GM19240 (cell line): ENCODE measurements at regions not wholly inside any gene's neighbourhood (a gene's known extent, or its start where the extent isn't known, plus 50 kb on each side); places are given as distances from the start of the nearest gene placed in this dataset.

ENCODE experiments used
- DNase-seq: peaks from one replicate; pipeline ENCODE4 v3.0.0; 2011; ENCODE audit warnings: low spot score; ENCODE audit not compliant: insufficient read length

DNA sequence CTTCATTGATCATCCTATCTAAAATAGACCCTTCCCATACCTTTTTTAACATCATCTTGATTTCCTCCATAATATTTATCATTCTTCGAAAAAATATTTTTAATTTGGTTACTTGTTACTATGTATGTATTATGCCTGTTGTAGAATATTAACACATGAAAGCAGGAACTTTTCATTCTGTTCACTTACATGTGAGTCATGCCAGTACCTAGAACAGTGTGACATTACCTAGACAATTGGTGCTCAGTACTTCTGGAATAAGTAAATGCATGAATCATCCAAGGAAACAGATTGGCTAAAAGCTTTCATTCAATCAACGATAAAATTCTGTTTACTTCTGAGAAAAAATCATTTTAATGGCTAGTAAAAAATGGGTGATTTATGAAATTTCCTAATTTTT, 76.4 kb downstream of the CXXC4 start:
- no peak for DNase-seq

GRCh38 chr4:104417357-104417882, 77.3 kb downstream of the CXXC4 start:
- DNase-seq: no peak

- DNase-seq: no peak
Measured at GRCh38 chr4:104416725-104417356, 77.9 kb downstream of the CXXC4 start.

- DNase-seq: no peak
Measured at GRCh38 chr4:104413487-104413886, 81.2 kb downstream of the CXXC4 start.

GRCh38 chr4:104412344-104412743, 82.3 kb downstream of the CXXC4 start:
- DNase-seq: no peak

GRCh38 chr4:104411502-104411901, 83.2 kb downstream of the CXXC4 start:
- no peak for DNase-seq

GRCh38 chr4:104408878-104409277, 85.8 kb downstream of the CXXC4 start:
- DNase-seq: no peak

- no peak for DNase-seq
Measured at GRCh38 chr4:104404361-104404760, 90.3 kb downstream of the CXXC4 start.

DNA sequence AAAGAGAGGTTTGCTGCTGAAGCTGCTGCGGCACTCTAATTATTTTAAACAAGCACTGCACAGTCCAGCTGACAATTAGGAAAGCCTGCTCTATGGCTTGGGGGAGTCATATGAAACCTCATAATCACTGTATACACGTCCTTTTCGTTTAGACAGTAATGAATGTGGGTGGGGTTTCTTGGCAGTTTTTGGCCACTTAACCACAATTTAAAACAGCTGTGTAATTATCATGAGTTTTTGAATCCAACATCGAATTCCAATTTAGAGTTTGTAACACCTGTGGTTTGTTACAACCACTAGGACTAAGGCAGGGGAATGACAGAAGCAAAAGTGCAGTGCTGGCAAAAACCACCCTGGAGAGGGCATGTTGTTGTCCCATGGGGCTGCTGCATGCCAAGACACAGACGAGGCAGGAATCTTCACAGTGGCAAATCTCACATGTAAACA, 99.5 kb downstream of the CXXC4 start:
- DNase-seq: no peak

GRCh38 chr4:104394406-104395167, 100.1 kb downstream of the CXXC4 start:
- DNase-seq: no peak

DNA sequence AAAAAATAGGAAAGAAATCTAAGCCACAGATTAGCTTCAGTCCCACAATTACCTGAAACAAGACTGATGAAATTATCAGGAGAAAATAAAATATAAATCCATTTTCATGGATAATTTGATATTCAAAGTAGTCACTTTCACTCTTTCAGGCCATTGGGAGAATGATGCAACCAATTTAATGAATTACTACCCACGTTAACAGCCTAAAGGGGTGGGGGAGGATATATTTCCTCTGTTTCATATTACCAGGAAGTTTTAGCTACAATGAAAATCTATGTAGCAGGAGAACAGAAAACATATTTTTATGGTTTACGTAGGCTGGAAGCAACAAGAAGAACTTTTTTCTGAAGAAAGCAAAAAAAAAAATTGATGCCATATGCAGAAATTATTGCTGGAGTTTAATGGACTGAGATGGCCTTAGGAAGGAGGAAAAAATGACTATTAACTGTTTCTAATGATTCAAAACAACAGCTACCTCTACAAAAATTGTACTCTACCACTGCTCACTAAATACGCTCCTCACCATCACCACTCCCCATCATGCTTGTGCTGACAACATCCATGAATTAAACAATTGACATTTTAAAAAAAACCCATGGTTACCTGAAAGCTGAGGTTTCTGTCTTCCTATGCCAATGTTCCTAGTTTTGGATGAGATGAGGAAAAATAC, 100.9 kb downstream of the CXXC4 start:
- DNase-seq: no peak

DNA sequence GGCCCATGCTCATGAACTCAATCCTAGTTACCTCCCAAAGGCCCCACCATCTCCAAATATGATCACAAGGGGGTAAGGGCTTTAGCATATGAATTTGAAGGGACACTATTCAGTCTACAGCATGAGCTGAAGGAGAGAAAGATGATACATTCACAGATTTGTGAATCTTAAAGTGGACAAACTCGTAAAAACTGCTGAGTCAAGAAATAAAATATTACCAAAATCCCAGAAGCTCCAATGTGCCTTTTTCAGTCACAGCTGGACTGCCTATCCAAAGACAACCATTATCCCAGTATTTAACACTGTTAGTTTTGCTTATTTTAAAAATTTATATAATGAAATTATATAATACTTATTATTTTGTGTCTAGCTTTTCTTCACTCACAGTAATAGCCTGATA, 109.0 kb downstream of the CXXC4 start:
- no peak for DNase-seq

- no peak for DNase-seq
Measured at GRCh38 chr4:104382961-104383360, 111.7 kb downstream of the CXXC4 start.

GRCh38 chr4:104381729-104382128, 113.0 kb downstream of the CXXC4 start:
- DNase-seq: no peak

- no peak for DNase-seq
Measured at GRCh38 chr4:104365618-104366017, 129.1 kb downstream of the CXXC4 start.

DNA sequence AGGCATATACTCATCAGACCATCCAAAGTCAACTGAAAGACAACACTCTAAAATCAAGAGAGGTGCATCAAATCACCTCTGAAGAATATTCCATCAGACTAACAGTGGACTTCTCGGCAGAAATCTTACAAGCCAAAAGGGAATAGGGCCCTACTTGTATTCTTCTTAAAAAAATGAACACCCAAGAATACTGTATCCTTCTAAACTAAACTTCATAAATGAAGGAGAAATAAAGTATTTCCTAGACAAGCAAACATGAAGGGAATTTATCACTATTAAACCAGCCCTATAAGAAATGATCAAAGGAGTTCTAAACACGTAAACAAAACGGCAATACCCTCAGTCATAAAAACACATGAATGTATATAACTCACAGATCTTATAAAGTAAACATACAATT, 141.2 kb downstream of the CXXC4 start:
- DNase-seq: no peak

GRCh38 chr4:104352211-104352610, 142.5 kb downstream of the CXXC4 start:
- DNase-seq: no peak

GRCh38 chr4:104351706-104352105, 143.0 kb downstream of the CXXC4 start:
- no peak for DNase-seq

GRCh38 chr4:104345598-104346242, 149.0 kb downstream of the CXXC4 start:
- DNase-seq: no peak

GRCh38 chr4:104344342-104344980, 150.2 kb downstream of the CXXC4 start:
- no peak for DNase-seq

- no peak for DNase-seq
Measured at GRCh38 chr4:104334410-104334809, 160.3 kb downstream of the CXXC4 start.
